A673 (cell line): ENCODE measurements at regions not wholly inside any gene's neighbourhood (a gene's known extent, or its start where the extent isn't known, plus 50 kb on each side); places are given as distances from the start of the nearest gene placed in this dataset.

Experiments used
- CTCF ChIP-seq: fragments of 300-800, 200-600 bp; sonication (generic); conservative IDR thresholded peaks from 2 replicates; pipeline ENCODE4 v1.5.1; 2017; ENCODE audit warnings: low read depth, mild to moderate bottlenecking, antibody characterized with exemption, low read length, moderate library complexity, mixed read lengths
- EZH2 ChIP-seq: fragments of 200-600 bp; sonication (generic); IDR thresholded peaks from 2 replicates; pipeline ENCODE4 v1.6.1; 2017; ENCODE audit warnings: borderline replicate concordance, low read depth, mild to moderate bottlenecking, mixed read lengths, antibody characterized with exemption, low read length; ENCODE audit not compliant: poor library complexity, severe bottlenecking

GRCh38 chr4:42750091-42750490, 93.2 kb upstream of the ATP8A1 start:
- TF ChIP-seq CTCF (no peak), EZH2 (no peak)
